GM10266 (cell line): ENCODE measurements at regions not wholly inside any gene's neighbourhood (a gene's known extent, or its start where the extent isn't known, plus 50 kb on each side); places are given as distances from the start of the nearest gene placed in this dataset.

Source experiments
- DNase-seq: peaks from one replicate; pipeline ENCODE4 v3.0.0; 2012; ENCODE audit errors: extremely low spot score
- CTCF ChIP-seq: IDR thresholded peaks from 2 replicates; pipeline ENCODE4 v1.5.1; 2012; ENCODE audit warnings: mild to moderate bottlenecking, low read depth; ENCODE audit not compliant: control insufficient read depth, insufficient read depth; ENCODE audit errors: missing control alignments

GRCh38 chr6:167392631-167393316 is 67.9 kb downstream of the TTLL2 start:
- no peak for TF ChIP-seq CTCF
- no peak for DNase-seq

- no peak for DNase-seq
- no peak for TF ChIP-seq CTCF
Measured at GRCh38 chr6:167393731-167394130, 68.8 kb downstream of the TTLL2 start.

DNA sequence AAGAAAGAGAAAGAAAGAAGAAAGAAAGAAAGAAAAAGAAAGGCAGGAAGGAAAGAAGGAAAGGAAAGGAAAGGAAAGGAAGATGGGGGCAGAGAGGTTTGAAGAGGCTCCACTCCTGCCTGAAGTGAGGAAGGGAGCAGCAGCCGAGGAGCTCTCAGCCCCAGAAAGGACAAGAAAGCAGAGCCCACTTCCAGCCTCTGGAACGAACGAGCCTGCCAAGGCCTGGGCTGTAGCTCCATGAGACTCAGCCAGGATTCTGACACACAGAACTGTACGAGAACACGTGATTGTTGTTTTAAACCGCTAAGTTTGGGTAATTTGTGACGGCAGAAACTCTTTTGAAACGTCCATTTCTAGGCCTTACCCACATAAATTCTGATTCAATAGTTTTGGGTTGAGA is 69.5 kb downstream of the TTLL2 start:
- TF ChIP-seq CTCF = no peak

DNA sequence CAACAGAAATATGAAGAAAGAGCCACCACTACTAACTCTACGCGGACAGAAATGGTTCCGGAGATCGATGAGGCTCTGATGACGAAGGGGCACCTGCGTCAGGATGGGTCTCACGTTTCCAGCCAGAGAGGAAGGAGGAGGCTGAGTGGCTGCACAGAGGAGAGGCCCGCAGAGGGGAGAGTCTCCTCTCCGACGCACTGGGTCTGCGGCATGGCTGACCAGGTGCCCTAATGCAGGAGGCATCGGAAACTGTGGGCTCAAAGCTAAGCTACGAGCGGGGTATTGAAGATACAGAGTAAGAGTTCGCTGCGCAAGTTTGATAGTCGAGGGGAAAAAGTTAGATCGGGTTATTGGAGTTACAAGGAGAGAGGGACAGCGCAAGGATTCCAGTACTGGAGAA is 69.9 kb downstream of the TTLL2 start:
- no peak for DNase-seq
- TF ChIP-seq CTCF = no peak

More for the DNA sequence above, 69.5 kb downstream of the TTLL2 start:
- DNase-seq = no peak

DNA sequence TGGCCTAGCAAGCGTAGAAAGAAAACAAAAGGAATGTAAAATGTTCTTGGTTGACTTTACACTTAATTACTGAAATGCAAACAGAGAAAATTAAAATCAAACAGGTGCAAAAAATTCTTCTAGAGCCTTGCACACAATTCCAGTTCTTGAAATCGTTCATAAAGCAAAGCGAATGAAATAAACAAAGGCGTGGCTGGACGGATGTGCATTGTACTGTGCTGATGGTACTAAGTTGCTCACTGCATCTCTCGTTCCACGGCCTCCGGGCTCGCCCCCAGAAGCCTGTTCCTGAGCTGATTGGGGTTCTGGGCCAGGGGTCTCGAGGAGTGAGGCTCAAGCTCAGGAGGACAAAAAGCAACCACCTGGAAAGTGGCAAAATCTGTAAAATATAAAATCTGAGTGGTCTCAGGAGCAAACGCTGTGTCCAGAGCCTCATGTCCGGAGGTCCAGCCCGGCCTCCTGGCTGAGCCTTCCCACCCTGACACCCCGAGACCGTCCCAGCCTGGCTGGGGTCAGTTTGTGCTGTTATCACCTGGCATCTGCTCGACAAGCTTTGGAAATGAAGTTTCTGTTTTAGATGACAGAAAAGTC is 71.3 kb downstream of the TTLL2 start:
- TF ChIP-seq CTCF = no peak
- DNase-seq = no peak

DNA sequence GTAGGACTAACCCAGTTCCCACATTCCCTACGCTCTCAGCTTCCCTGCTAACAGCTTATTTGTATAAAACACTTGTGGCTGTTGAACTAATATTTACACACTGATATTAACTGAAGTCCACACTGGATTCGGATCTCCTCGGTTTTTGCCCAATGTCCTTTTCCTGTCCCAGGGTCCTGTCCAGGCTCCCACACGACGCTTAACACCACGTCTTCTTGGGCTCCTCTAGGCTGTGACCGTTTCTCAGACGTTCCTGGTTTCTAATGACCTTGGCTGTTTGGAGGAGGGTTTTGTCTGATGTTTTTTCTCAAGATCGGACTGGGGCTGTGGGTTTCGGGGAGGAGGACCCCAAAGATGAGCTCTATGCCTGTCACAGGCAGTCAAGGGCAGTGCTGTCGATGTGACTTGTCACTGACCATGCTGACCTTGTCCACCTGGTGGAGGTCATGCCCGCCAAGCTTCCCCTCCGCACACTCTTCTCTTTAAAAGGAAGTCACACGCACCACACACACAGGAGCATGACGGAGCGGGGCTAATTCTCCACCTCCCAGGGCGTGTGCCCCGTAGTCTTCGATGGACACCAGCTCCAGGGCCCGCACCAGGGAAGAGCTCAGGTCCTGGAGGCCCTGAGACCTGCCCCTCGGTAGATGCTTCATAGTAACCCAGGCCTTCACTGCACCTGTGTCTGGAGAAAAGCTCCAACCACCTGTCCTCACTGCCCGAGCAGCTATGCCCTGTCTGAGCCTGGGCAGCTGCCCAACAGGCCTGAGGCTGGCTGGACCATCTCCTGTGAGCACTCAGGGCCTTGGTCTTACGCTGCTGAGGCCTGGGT is 72.0 kb downstream of the TTLL2 start:
- TF ChIP-seq CTCF = no peak
- no peak for DNase-seq

DNA sequence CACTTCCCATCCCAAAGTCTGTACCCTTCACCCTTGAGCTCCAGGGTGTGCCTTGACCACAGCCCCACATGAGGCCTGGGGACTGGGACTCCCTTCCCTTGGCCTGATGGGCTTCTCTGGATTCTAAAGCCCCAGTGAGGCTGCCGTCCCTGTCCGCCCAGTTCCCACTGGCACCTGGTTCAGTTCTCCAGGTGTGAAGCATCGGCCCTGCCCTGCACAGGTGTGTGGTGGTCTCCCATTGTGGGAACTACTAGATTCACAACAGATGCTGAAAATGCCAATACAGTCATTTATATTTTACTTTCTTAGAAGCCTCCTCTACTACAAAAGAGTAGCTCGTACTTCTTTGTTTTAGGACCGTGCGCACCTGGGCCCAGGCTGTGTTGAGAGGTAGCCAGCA is 72.8 kb downstream of the TTLL2 start:
- no peak for DNase-seq
- TF ChIP-seq CTCF = no peak
